GM19240 (cell line): ENCODE measurements at regions not wholly inside any gene's neighbourhood (a gene's known extent, or its start where the extent isn't known, plus 50 kb on each side); places are given as distances from the start of the nearest gene placed in this dataset.

ENCODE experiments used
- DNase-seq: peaks from one replicate; pipeline ENCODE4 v3.0.0; 2011; ENCODE audit warnings: low spot score; ENCODE audit not compliant: insufficient read length

DNA sequence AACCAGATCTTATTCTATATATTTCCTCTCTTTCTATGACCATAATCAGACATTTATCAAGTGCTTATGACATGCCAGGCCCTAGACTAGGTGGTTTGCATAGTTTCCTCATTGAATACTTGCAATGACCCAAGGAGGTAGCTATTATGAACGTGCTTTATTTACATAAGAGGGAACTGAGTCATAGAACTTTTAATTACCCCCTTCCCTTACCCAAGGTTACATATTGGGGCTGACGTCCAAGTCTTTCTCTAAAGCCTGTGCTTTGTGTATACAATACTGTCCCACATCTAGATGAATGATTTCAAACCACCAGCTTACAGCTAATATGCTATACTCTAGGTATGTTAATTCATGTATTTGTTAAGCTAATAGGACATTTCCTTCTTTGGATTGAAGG, 91.9 kb upstream of the NPY start:
- no peak for DNase-seq

DNA sequence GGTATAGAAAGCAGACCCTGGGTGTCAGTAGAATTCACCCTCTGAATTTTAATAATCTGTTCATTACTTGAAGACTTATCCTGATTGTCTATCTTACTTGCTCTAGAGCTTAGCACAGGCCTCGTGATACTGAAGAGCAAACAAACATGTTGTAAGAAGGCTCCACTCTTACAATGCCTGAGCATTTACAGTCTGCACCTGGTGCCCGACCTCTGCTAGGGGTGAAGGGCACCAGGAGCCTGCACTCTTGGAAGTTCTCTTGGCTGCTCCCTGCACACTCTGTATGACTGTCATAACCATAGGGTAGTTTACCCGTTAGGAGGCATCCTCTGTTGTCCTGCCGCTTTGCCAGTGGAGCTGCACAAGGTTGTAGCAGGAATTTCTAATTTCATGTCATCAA, 91.3 kb upstream of the NPY start:
- DNase-seq: no peak

DNA sequence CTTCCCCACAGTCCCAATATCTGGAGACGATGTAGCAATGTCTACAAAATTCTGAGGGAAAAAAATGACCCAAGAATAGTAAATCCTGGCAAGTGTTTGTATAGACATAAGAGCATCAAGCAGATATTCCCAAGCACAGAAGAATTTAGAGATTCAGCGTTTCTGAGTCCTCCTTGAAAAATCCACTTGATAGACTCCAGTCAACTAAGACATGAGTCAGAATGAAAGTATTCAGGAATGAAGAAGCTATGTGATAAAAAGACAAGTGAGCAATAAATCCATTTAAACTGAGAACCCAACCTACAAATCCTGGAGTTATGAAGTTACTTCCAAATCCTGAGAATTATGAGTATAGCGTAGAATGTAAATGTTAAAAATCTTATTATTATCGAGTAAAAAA, 86.1 kb upstream of the NPY start:
- no peak for DNase-seq

DNA sequence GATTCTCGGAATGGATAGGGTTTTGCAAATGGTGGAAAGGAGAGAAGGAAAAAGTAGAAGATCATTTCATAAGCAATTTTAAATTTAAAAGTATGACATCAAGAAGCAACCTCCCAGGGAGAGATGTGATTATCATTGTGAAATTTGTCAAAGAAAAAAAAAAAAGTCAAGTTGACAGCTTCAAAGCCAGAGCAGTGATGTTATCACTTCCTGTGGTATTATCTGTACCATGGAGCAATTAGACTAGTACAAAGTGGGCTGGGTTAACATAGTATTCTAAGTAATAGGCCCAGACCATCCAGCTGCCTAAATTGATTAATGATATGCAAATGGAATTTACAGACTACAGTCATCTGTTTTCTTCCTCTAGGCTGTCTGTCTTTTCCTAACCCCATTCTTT, 84.0 kb upstream of the NPY start:
- DNase-seq: no peak

DNA sequence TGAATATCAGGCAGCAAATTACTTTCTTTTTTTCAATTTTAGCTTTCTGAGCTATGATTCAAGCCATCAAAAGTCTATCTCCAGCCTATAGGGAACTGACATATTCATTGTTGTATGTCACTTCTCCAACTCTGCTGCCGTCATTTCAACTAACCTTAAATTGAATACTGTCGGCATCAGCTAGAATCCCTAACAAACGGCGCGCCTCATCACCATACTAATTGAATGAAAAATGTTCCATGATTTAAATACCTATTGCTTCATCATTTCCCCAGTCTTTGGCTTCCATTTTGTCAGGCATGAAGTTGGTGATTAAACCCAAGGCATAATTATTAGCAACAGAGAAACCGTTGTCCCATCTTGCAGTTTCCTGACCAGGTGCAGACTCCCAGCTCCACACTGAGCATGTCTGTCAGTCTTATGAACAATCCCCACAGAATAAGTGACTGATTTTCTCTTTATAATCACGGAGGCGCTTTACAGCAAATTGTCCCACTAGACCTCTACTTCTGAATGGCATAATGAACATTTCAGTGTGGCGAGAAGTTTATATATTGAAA, 83.5 kb upstream of the NPY start:
- no peak for DNase-seq

DNA sequence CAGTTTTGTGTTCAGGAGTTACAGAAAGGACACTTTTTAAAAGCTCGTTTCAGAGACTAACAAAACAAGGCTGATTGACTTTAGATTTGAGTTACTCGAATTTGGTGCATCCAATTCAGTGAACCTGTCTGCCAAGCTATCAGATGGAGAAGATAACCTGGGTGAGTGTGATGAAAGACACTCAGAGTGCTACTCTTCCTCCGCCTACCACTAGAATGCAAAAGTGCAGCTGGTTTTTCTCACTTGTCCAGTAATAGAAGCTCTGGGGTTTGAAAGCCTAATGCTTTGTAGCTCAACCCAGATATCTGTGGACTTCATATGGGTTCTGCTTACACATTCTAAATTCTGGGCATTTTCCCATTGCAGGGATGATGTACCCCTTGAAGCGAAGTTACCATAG, 82.8 kb upstream of the NPY start:
- no peak for DNase-seq

DNA sequence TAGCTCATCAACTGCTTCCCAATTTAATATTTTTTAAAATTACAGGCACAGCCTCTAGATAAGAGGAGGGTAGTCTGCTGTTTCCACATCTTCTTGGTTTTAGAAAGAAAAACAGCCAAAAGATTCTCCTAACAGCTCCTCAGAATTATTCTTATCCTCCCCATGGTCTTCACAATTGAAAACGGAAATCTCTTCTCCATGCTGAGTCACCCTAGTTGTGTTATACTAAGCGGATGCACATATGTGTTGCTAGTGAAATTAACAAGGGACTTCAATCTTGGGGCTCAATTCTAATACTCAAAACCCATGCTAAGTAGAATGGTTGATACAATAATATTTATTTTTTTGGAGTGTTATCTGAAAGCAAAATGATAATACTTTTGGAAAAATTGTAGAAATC, 71.9 kb upstream of the NPY start:
- DNase-seq: no peak

DNA sequence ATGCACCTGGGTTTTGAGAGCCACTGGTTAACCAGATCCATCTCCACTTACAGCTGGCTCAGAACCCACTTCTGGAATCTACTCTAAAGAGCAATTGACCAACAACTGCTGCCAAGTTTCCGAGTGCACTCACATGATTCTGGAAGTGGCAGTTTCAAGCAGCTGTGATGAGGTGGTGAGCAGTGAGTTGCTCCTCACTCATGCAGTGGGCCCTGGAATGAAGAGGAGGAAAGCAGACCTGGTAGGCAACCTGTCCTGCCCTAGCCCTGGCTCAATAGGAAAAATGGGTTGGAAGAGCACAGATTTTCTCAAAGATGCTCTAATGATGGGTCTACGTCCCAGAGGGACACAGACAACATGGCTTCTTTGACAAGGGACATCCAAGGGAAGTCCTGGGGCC, 70.7 kb upstream of the NPY start:
- no peak for DNase-seq

DNA sequence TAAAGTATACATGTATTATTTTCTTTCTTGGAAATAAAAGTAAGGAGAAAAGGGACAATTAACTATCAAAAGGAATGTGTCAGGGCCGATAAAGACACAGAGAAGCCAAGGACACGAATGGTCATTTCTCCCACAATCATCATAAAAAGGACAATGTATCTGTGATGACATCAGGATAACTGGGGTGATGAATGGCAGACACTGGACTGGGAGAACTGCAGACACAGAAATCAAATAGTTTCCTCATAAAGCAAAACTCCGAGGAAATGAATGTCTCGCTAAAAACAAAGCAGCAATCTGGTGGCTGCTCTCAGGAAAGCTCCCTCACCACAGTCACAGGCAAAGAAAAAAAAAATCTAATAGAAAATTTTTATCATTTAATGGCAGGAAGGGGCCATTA, 69.3 kb upstream of the NPY start:
- DNase-seq: no peak

DNA sequence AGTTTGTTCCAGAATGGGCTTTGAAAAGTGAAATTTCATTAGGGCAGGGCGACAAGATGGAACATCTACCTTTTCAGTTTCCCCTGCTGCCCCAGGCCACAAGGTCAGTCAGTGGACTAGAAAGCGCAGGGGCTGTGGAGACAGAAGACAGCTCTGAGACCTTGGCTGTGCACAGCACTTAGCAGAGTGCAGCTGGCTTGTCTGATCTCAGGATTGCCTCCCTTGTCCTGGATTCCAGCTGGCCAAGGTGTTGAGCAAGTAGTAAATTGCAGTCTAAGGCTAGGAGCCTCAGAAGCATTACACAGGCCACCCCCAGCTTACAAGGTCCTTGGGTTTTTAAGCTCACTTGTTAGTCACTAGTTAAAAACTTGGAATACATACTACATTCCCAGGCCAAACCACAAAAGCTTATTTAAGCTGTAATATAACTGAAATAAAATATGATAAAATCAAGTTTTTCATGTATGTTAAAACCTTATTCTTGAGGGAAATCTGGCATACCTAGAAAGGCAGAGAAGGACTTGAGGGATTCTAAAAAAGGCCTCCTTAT, 67.3 kb upstream of the NPY start:
- DNase-seq: no peak

DNA sequence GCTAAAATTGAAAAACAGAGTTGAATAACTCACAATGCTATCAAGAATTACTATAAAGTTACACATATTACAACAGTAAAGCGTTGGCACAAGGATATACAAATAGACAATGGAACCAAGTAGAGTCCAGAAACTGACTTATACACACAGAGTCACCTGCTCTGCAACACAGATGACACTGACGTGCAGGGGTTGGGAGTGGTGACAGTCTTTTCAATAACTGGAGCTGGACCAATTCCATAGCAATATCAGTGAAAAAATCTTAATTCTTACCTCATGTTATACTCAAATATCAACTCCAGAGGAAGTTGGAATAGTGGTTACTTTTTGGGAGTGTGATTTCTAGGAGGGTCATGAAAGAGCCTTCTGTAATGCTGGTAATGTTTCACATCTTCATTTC, 62.5 kb upstream of the NPY start:
- DNase-seq: no peak

DNA sequence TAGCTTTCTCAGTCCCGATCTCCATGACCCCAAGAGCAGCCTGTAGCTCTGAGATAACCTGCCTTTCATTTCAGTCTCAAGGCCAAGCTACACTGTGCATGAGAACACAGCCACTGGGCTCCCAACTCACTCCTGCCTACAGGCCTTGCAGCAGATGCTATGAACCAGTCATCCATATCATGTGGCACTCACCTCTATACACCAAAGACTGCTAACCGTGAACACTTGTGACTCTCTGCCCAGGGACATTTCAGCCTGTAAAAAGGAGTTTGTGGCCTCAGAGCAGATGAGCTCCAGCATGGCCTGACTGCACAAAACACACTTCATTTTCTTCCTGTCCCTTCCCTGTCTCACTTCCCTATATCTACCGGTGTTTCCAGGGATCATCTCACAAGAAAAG, 56.9 kb upstream of the NPY start:
- no peak for DNase-seq

DNA sequence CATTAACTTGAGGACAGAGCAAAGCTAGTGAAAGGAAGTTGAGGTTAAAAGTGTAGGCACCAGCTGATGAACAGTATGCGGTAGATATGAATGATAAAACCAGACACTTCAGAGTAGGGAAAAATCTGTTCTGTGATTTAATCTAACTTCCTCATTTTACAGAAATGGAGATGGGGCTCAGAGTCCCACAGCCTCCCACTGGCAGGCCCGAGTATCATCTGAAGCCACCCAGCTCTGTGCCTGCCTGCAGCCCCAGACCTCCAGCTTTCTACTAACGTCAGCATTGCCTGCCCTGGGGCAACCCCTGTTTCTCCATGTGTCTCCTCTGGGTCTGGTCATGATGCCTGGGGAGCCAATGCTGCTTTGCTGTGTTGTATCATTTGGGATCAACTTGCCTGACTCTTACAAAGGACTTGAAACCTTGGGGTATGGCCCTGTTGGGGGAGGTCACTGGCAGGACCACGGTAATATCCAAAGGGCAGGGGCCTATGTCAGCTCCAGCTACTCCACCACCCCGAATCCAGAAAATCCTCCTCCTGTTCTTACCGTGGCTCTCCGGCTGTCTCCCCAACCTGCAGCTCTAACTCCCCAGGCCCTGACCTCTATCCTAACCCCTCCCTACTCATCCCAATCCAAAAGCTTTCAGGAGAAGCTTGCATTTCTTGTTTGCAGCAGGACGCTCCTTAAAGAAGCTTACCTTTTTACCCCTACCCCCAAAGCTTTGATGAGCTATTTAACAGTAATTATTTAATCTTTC, 56.2 kb upstream of the NPY start:
- DNase-seq: no peak

DNA sequence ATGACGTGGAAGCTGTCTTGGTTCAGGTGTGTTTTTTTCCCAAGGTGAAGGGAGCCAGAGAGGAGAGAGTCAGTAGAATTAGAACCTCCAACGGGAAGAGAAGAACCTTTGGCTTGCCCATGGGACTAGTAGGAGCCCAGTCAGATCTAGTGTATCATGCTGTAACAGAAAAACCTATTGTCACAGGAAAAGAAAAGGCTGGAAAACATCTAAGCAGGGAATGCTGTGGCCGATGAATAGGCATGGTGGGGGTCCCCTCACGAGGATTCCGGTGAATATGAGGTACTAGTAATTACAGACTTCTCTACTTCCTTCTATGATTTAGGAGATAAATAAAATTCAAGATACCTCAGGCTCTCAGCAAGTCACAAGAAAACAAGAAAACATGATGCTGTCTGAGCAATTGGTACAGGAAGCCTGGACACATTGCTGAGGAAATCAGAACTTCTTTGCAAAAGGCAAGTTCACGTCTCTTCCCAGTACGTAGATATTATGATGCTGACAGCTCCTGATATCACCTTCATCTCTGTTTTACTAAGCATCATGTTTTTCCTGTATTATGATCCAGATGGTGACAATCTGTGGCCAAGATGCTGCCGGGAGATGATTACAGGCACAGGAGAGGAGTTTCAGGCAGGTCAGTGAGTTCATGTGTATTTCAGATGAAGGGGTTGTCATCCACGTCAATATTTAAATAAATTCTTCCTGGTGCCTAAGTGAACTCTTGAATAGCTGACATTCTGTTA, 54.3 kb upstream of the NPY start:
- DNase-seq: no peak

DNA sequence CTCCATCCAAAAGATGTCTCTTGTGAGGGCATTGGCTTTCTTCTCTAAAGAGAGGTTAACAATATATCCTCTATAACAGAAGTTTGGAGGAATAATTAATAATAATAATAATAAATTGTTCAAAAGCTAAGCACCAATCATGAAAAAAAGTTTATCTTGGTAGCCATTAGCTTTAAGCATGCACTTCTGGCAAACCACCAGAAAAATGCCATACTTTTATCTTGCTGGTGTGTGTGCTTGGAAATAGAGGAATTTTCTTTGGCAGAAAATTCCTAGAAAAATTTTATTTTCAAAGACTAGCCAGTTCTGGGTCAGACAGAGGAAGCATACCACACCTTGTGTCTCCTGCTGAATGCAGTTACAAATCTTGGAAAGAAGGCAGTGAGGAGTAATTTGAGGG, 52.5 kb upstream of the NPY start:
- DNase-seq: no peak

DNA sequence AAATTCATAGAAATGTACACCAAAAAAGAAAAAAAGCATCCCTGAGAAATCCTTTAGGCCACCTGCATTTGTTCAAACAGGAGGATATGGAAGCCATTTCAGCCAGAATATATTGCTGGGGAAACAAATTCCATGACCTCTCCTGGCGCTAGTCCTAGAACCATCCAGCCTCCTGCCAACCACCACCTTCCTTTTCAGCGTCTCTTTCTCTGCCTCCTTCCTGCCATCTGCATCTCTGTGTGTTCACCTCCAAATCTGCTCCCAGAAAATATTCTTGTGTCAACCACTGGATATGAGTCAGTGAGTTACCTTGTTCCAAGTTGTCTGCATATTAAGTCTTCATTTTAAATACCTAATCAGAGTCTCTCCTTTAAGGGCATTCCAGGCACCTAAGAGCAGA, 50.6 kb upstream of the NPY start:
- DNase-seq: no peak
